ENCODE measurements at regions not wholly inside any gene's neighbourhood (a gene's known extent, or its start where the extent isn't known, plus 50 kb on each side); places are given as distances from the start of the nearest gene placed in this dataset.
A peak's percentile ranks its signal among the peaks of the same experiment; 100 is the strongest.
"Not testable (repeated sequence)": the region's sequence is repeated elsewhere in the genome, so short reads cannot be mapped to it uniquely, and the experiment has no call there.

DNA sequence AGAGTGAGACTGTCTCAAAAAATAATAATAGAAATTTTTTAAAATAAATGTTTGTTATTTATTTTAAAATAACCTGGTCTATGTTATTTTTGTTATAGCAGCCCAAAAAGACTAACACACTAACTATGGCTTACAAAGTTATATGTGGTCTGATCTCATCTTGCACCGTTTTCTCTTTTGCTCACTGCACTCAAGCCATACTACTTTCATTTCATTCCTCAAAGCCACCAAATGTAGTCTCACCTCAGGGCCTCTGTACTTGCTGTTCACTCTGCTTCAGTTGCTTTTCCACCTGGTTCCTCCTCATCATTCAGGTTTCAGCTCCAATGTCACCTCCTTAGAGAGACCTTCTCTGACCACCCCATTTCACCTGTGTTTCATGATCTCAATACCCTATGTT lies 55.2 kb upstream of the MDM1 start:
- DNase-seq (ENCODE audit: extremely low read depth, low read depth, low spot score): no peak

DNA sequence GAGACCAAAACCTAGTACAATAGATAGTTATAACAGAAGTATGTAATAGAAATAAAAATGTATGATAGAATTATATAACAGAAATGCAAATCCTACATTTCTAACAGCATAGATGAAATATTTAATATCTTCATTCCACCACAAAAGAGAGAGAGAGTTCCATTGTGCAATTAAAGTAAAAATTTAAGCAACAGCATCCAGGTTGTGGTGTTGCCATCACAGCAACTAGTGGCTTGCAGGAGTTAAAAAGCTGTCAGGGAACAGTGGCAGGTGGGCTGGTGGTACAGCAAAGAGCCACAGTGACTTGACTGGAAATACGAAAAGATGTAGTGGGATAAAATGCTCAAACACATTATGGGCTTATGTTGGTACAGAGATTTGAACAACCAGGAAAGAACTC lies 57.1 kb upstream of the MDM1 start:
- no peak for DNase-seq (ENCODE audit: extremely low read depth, low read depth, low spot score)

DNA sequence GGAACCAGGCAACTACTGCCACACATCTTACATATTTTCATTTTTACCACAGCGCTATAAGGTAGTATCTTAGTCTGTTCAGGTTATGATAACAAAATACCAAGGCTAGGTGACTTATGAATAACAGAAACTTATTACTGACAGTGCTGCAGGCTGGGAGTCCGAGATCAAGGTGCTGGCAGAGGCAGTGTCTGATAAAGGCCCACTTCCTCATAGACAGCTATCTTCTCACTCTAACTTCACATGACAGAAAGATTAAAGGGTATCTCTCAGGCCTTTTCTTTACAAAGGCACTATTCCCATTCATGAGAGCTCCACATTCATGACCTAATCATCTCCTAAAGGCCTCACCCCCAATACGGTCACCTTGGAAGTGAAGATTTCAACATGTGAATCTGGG lies 59.8 kb upstream of the MDM1 start:
- DNase-seq (ENCODE audit: extremely low read depth, low read depth, low spot score): no peak

DNA sequence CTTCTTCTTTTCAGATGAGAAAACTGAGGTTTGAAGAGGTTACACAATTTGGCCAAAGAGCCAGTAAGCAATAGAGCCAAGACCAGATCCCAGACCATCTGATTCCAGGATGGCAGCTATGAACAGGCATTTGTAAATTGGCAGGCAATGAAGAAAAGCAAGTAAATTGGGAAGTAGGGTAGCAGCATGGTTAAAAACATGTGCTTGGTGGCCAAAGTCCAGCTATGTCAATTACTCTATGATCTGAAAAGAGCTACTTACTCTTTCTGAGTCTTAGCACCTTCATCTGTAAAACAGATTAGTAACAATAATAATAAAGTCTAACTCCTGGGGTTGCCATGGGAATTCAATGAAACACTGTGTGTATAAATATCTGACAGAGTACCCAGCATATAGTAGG lies 60.2 kb upstream of the MDM1 start:
- no peak for DNase-seq (ENCODE audit: extremely low read depth, low read depth, low spot score)

DNA sequence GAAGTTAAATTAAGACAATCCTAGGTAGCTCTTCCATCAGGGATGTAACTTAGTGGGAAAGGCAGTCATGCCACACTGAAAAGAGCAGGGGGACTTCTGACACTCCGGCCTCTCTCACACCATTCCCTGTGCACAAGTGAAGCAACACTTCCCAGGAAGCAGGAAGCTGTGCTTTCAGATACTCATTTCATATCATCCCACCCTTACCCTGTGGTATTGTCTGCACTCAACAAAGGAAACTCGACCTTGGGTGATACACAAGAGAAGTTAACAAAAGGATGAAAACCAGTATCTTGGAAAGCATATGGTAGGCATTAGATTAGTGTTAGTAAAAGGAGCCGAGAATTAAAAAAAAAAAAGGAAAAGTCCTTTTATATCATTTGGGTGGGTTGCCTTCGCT lies 61.3 kb upstream of the MDM1 start:
- DNase-seq (ENCODE audit: extremely low read depth, low read depth, low spot score): no peak

DNA sequence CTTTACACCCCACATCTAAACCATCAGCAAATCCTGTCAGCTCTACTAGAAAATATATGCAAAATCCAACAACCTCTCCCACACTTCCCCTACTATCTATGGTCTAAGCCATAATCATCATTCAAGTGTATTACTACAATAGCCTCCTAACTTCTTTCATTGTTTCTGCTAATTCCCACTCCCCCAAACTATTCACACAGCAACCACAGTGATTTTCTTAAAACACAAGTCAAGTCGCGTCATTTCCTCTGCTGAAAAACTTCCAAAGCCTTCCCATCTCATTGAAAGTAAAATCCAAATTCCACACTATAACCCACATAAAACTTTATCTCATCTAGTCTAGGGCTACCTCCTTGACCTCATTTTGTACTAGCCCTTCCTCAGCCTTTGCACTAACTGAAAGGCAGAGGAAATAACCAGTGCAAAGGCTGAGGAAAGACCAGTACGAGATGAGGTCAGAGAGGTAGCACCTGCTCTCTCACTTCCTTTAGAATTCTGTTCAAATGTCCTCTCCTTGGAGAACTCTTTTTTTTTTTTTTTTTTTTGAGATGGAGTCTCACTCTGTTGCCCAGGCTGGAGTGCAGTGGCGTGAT lies 65.5 kb upstream of the MDM1 start:
- DNase-seq (ENCODE audit: extremely low read depth, low read depth, low spot score): no peak

DNA sequence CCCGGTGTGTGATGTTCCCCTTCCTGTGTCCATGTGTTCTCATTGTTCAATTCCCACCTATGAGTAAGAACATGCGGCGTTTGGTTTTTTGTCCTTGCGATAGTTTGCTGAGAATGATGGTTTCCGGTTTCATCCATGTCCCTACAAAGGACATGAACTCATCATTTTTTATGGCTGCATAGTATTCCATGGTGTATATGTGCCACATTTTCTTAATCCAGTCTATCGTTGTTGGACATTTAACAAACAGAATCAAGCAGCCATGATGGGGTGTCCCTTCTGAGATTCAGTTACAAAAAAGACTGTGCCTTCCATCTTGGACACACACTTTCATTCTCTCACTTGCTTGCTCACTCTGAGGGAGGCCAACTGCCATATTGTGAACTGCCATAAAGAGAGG lies 66.5 kb upstream of the MDM1 start:
- not testable (repeated sequence) for DNase-seq (ENCODE audit: extremely low read depth, low read depth, low spot score)

DNA sequence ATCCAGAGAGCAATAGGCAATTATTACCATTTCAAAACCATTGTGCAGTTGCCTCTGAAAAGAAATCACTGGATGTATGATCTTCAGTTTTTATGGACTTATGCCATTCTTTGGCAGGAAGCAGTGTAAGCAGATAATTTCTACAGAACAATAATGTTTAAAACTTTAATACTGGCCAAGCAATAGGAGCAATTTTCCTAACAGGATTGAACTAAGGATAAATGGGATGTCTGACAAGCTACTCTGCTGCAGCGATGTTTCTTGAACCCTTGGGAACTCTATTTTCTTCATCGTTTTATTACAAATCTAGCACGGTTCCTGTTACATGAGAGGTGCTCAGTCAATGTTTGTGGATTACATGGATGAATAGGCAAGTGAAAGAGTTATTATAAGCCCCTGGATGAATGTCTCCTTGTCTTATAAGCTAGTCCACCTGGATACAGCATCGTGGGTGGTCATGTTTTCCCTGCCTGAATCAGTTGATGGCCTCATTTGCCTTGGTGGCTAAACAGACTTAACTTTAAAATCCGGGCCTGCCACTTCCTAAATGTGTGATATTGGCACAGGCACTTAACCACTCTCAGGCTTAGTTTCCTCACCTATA lies 68.2 kb upstream of the MDM1 start:
- DNase-seq (ENCODE audit: extremely low read depth, low read depth, low spot score): no peak

DNA sequence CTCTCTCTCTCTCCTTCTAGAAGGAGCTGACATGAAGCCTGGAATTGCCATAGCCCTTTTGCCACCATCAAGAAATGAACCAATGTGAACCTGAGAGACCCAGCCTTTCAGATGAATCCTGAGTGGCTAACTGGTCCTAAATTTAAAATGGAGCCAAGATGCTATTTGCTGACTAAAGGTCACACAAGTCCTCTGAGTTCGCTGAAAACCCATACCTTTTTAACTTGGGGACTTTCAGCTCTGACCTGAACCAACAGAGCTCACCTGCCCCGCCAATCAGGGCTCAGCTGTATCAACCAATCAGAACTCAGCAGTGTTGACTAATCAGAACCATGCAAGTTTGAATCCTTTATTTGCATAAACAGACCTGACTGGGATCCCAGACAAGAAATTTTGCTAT lies 70.3 kb upstream of the MDM1 start:
- DNase-seq (ENCODE audit: extremely low read depth, low read depth, low spot score): no peak

DNA sequence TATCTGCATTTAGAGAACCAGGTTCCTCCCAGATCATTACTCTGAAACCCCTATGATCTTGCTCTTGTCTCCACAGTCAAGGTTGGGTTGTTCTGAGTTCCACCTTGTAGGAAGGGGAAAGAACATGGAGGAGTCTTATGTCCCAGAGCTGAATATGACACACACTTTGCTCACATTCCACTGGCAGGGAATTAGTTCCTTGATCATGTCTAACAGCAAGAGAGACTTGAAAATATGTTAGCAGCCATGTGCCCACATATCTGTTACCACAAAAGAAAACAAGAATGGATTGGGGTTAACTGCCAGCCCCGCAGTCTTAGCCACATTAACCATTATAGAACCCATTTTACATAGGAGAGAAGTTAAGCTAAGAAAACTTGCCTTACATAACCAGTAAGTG lies 71.1 kb upstream of the MDM1 start:
- DNase-seq (ENCODE audit: extremely low read depth, low read depth, low spot score): no peak

DNA sequence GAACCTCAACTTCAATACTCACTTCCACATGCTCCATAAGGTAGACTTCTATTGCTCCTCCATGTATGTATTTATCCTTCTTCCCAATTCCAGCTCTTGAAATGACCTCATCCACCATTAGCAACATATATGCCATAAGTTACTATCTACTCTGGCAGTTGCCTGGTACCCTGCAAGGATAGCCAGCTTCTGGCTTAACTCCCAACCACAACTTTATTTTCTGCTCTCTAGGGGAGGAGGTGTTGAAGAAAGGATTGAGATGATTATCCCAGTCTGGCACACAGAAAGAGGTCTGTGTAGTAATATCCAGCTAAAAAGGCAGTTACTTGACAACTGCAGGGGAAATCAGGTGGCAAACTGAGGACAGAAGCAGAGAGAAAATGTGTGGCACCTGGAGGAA lies 71.5 kb upstream of the MDM1 start:
- DNase-seq (ENCODE audit: extremely low read depth, low read depth, low spot score): no peak

DNA sequence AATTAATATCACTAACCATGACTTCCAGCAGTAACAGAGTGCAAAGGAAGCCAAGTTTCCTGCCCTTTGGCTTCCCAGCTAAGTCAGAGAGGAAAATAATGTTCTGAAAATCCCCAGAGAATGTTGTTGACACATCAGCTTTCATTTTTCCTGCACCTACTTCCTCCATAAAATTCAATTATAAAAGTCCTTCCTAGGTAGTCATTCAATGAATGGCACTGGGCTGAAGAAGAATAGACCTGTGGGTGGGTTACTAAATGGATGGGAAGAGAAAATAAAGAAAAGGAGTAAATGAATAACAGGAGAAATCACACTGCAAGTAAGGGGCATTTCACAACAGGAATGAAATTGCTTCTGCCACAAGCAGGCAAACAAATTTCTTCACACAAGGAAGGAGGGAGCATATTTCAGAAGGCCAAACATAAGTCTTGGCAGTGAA lies 73.2 kb upstream of the MDM1 start:
- DNase-seq (ENCODE audit: extremely low read depth, low read depth, low spot score): no peak

DNA sequence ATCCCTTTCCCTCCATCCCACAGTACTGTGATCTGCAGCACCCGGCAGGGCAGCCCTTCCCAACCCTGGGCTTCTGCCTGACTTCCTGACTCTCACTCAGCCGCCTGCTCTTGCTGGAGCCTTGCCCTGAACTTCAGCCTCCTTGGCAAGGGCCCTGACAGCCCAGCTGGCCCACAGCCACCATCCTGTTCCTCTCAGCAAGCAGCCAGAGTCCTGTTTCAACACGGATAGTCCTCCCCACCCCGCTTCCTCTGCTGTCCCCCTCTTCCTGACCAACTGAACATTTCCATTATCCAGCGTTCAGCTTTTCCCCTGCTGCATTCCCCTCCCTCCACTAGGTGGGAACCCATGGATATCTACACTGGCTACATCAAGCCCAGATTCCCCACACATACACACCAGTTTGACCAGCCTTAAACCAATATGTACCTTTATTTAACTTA lies 74.0 kb upstream of the MDM1 start:
- DNase-seq (ENCODE audit: extremely low read depth, low read depth, low spot score): peak; percentile 75

DNA sequence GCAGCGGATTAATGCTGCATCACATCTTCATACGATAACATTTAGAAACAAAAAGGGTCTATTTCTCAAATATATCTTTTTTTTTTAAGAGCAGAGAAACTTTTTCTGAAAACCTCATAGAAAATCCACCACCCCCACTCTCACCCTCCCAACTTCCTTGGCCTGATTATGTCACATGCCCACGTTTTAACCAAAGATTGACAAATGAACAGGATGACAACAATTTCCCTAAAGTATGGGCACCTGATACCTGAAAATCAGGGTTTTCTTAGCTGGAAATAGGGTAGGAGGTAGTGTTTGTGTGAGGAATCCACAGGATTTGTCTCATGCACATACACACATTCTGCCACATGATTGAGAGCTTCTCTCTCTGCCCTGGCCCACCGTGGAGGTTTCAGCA lies 74.7 kb upstream of the MDM1 start:
- no peak for DNase-seq (ENCODE audit: extremely low read depth, low read depth, low spot score)

DNA sequence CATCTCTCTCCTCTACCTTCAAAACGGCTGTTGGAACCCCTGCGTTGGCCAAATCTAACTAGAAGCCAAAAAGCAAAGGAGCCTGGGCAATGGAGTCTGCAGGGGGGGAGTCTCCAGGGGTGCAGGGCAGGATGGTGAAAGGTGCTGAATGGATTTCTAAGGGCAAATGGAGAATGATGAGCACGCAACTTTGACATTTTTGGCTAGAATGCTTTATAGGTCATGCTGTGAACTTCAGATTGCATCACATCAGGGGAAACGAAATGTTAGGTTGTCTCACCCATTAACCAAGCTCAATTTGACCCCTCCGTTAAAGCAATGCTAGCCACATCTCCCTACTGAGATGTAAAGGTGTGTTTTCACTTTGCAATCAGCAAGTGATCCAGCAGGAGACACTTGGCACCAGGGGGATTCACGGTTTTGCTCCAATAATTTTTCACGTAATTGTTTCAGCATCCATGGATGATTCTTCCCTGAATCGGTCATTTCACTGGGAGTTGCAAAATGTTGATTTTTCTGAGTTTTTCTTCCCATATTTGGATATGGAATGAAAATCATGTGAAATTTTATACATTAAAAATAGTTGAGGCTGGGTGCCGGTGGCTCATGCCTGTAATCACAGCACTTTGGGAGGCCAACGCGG lies 78.0 kb upstream of the MDM1 start:
- DNase-seq (ENCODE audit: extremely low read depth, low read depth, low spot score): no peak

DNA sequence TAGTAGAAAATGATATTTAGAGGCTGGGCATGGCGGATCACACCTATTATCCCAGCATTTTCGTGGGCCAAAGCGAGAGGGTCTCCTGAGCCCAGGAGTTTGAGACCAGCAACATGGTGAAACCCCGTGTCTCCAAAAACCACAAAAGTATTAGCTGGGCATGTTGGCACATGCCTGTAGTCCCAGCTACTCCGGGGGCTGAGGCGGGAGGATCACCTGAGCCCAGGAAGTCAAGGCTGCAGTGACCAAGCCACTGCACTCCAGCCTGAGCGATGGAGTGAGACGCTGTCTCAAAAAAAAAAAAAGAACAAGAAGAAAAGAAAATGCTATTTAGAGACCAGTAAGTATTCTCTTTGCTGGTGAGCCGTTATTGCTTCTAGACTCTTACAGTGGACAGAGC lies 79.2 kb upstream of the MDM1 start:
- DNase-seq (ENCODE audit: extremely low read depth, low read depth, low spot score): no peak

DNA sequence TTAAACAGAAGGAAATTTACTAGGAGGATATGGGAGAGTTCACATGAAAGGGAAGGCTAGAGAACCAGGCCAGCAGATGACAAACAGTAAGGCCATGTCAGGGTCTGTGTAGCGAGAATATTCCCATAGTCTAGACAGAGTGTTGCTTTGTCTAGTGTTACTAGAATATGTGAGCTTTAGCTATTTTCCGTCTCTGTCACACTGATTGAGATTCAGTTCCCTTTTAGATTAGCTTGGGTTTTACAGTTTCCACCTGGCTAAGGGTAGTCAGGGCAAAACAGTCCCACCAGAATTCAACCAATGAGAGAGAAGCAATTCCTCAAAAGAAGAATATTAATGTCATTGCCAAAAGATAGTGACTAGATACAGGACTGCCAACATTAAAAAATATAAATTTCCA lies 82.8 kb upstream of the MDM1 start:
- no peak for DNase-seq (ENCODE audit: extremely low read depth, low read depth, low spot score)

DNA sequence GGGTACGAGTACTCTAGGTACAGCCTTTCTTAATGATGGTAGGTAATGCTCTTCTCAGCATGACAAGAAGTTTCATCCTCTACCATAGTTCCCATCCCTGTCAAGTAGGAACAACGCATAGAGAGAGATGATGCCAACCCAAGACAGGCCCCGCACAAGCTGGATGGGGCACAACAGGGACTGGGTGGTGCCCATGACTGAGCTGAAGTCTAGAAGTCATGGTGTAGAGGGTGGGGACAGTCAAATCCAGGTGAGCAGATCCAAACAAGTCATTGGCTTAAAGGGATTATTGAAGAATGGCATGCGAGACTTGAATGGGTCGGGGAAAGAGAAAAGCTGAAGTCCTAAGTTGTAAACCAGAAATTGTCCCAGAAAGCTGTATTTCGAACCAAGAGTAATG lies 84.2 kb upstream of the MDM1 start:
- DNase-seq (ENCODE audit: extremely low read depth, low read depth, low spot score): no peak

DNA sequence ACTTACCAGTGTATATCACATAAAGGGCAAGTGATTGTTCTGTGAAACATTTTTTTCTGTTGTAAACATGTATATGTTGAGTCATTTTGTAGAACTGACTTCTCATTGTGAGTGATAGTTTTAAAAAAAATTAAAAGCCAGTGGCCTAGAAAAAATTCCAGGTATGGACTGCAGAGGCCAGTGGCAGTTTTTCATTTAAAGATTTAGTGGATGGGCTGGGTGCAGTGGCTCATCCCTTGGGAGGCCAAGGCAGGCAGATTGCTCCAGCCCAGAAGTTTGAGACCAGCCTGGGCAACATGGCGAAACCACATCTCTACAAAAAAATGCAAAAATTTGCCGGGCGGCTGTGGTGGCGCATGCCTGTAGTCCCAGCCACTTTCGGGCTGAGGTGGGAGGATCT lies 84.7 kb upstream of the MDM1 start:
- DNase-seq (ENCODE audit: extremely low read depth, low read depth, low spot score): no peak

DNA sequence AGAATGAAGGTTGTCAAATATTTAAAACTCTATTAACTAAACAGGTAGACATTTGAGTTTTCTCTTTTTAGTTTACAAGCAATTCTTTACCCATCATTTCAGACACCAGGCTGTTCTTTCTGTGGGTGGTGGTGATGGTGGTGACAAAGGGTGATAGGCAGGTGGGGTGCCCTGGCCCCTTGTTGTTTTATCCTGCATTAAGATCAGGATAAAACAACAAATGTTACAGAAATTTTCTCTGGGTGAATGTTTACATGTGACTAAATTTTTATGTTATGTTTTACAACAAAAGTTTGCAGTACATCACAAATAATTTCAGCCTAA lies 85.9 kb upstream of the MDM1 start:
- DNase-seq (ENCODE audit: extremely low read depth, low read depth, low spot score): no peak

DNA sequence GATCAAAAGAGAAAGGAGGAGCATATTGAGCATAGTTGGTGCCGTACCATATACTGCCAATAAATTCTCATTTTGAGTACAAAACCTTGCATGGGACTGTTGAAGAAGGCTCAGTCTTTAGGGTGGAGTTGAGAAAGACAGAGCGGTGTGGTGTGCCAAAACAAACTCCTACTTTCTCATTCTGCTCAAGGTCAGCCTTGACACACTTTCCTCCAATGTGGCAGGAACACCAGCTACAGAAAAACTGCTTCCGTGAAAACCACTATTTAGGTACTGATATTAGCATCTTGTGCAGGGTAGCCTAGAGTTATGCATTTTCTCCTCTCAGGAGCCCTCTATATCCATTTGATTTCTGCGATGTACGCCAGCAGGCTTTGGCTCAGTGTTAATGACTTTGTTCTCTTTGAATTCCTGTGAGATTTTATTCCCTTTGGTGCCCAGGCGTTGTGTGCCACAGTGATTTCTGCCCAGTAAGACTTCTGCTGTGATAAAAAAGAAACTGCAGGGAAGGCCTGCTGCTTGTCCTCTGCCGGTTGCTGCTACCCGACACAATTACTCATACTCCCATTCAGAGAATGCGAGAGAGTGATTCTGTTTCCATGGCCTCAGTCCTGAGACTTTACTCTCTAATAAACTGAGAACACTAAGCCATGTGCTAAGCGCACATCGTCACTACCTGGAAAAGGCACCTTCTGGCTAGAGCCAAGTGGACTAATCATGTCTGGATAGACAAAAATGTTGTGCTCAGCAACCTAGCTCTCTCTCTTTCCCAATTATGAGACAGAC lies 88.3 kb upstream of the MDM1 start:
- no peak for DNase-seq (ENCODE audit: extremely low read depth, low read depth, low spot score)

DNA sequence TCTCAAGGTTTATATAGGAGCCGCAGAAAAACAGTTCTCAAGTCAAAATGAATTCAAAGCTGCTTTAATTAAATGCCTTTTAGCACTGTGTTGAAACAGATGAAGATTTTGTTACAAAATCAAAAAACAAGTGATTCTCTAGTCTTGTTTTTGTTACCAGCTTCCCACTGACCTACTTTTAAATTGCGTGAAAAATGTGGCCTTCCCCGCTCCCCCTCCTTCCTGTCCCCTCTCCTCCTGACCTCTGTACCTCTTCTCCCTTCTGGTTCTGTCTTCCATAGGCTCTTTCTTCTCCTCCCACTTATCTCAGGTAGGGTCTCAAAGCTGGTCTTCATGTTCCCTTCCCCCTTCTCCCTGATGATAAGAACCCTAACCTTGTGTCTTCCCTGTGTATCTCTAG lies 90.0 kb upstream of the MDM1 start:
- no peak for DNase-seq (ENCODE audit: extremely low read depth, low read depth, low spot score)

Data from glomerular endothelial cell (primary cell).